GM12878 (cell line): ENCODE measurements at regions not wholly inside any gene's neighbourhood (a gene's known extent, or its start where the extent isn't known, plus 50 kb on each side); places are given as distances from the start of the nearest gene placed in this dataset.

Experiments used
- ATAC-seq: fragments of 200-7000 bp; cut with Tn5 transposase; 3 replicates; pipeline ENCODE4 v1.9.1; 2020; ENCODE audit warnings: mild to moderate bottlenecking, moderate library complexity
- BruUV-seq: library from RNA; stranded (reverse); fragments of 400-500 nt; replicated peaks from 2 replicates; lab custom pipeline; 2021; lab: Mats Ljungman, UMichigan
- CTCF ChIA-PET: fragments of 300-600 bp; sonication (Branson Sonifier 250); formaldehyde crosslinking; extraction: SDS; loops from one replicate; lab custom pipeline; 2021; ENCODE audit warnings: inconsistent platforms; lab: Yijun Ruan, JAX
- POLR2A ChIA-PET: fragments of 350-600 bp; formaldehyde crosslinking; extraction: SDS; loops from one replicate; lab custom pipeline; 2021; ENCODE audit warnings: inconsistent platforms; lab: Charles Lee
- RAD21 ChIA-PET: fragments of 300-600 bp; sonication (Branson Sonifier 250); formaldehyde crosslinking; loops from one replicate; lab custom pipeline; 2023; ENCODE audit warnings: antibody characterized with exemption; ENCODE audit not compliant: unreplicated experiment; lab: Charles Lee
- SMC1A ChIA-PET: fragments of 300-600 bp; sonication (Branson Sonifier 250); formaldehyde crosslinking; loops from one replicate; lab custom pipeline; 2023; ENCODE audit not compliant: unreplicated experiment, uncharacterized antibody; lab: Charles Lee
- DNase-seq: peaks from one replicate; pipeline ENCODE4 v3.0.0-alpha.2; 2011; ENCODE audit warnings: low read depth, low spot score
- FAIRE-seq: peaks from 3 replicates; lab custom pipeline; 2011; peaks lifted over from hg19 to GRCh38; lab: Jason Lieb, UNC
- H2AFZ ChIP-seq: 2 replicates; pipeline ENCODE4 v1.6.0; 2011; ENCODE audit warnings: low read depth, low read length, control low read depth; ENCODE audit not compliant: control insufficient read depth
- H3K27ac ChIP-seq: 2 replicates; pipeline ENCODE4 v1.5.1; 2011; ENCODE audit warnings: control low read depth; ENCODE audit not compliant: control insufficient read depth, insufficient read depth
- H3K27me3 ChIP-seq, 2 experiments: replicated peaks in 1 of 2; 2 replicates each; pipeline versions ENCODE4 v1.6.0 to v1.6.1; 2011; ENCODE audit warnings: low read length in 1 of 2; ENCODE audit not compliant: control insufficient read depth in 2 of 2, insufficient read depth in 2 of 2
- H3K36me3 ChIP-seq, 2 experiments: 2 replicates each; pipeline ENCODE4 v1.5.1; 2011; ENCODE audit warnings: low read length in 1 of 2; ENCODE audit not compliant: control insufficient read depth in 2 of 2, insufficient read depth in 2 of 2
- H3K4me1 ChIP-seq: 2 replicates; pipeline ENCODE4 v1.6.1; 2011; ENCODE audit warnings: mild to moderate bottlenecking, low read length, moderate library complexity, mixed read lengths; ENCODE audit not compliant: control insufficient read depth, insufficient read depth
- H3K4me2 ChIP-seq: 2 replicates; pipeline ENCODE4 v1.6.0; 2011; ENCODE audit warnings: control low read depth; ENCODE audit not compliant: control insufficient read depth, insufficient read depth
- H3K4me3 ChIP-seq: fragments of 200-600 bp; sonication (generic); 2 replicates; pipeline ENCODE4 v1.5.1; 2016
- H3K79me2 ChIP-seq: 2 replicates; pipeline ENCODE4 v1.6.0; 2011; ENCODE audit warnings: low read length; ENCODE audit not compliant: control insufficient read depth, insufficient read depth
- H3K9ac ChIP-seq: 2 replicates; pipeline ENCODE4 v1.8.0; 2011; ENCODE audit warnings: low read length, control low read depth, mixed read lengths; ENCODE audit not compliant: control insufficient read depth, insufficient read depth
- H3K9me3 ChIP-seq: replicated peaks from 3 replicates; pipeline ENCODE4 v1.5.1; 2011; ENCODE audit warnings: mild to moderate bottlenecking, low read length; ENCODE audit not compliant: control insufficient read depth, insufficient read depth
- H4K20me1 ChIP-seq: 2 replicates; pipeline ENCODE4 v1.6.0; 2011; ENCODE audit not compliant: control insufficient read depth, insufficient read depth
- BCL11A ChIP-seq: IDR thresholded peaks from 2 replicates; pipeline ENCODE4 v1.6.1; 2011; ENCODE audit warnings: low read depth, low read length
- BMI1 ChIP-seq: fragments of 450-650 bp; IDR thresholded peaks from 2 replicates; pipeline ENCODE4 v1.6.1; 2016; ENCODE audit warnings: mild to moderate bottlenecking, moderate library complexity, borderline replicate concordance
- CBX5 ChIP-seq: sonication (generic); IDR thresholded peaks from 2 replicates; pipeline ENCODE4 v1.6.1; 2016; ENCODE audit warnings: low read depth, moderate library complexity, mild to moderate bottlenecking, inconsistent platforms
- CREM ChIP-seq: IDR thresholded peaks from 2 replicates; pipeline ENCODE4 v1.6.1; 2014; ENCODE audit warnings: antibody characterized with exemption, low read depth
- EED ChIP-seq: sonication (generic); IDR thresholded peaks from 2 replicates; pipeline ENCODE4 v1.6.1; 2016; ENCODE audit warnings: antibody characterized with exemption, low read depth
- EZH2 ChIP-seq: IDR thresholded peaks from 2 replicates; pipeline ENCODE4 v1.6.1; 2012; ENCODE audit warnings: low read depth, mild to moderate bottlenecking, control low read depth, inconsistent platforms, low read length, borderline replicate concordance; ENCODE audit not compliant: control insufficient read depth
- GABPA ChIP-seq: IDR thresholded peaks from 2 replicates; pipeline ENCODE4 v1.6.1; 2014; ENCODE audit warnings: antibody characterized with exemption, low read depth, mild to moderate bottlenecking, inconsistent platforms
- HCFC1 ChIP-seq: fragments of 150-350 bp; IDR thresholded peaks from 2 replicates; pipeline ENCODE4 v1.6.1; 2014; ENCODE audit warnings: low read length
- RB1 ChIP-seq: fragments of 450-650 bp; formaldehyde crosslinking; IDR thresholded peaks from 2 replicates; pipeline ENCODE4 v1.6.1; 2017; ENCODE audit warnings: mild to moderate bottlenecking, borderline replicate concordance
- RBBP5 ChIP-seq: fragments of 200-600 bp; sonication (generic); conservative IDR thresholded peaks from 2 replicates; pipeline ENCODE4 v1.6.1; 2016
- SIX5 ChIP-seq: IDR thresholded peaks from 2 replicates; pipeline ENCODE4 v1.6.1; 2011; ENCODE audit warnings: mild to moderate bottlenecking, low read depth, low read length, moderate library complexity; ENCODE audit not compliant: severe bottlenecking
- SUPT20H ChIP-seq: IDR thresholded peaks from 2 replicates; pipeline ENCODE4 v1.6.1; 2011; ENCODE audit warnings: low read depth, mild to moderate bottlenecking, low read length, moderate library complexity, borderline replicate concordance; ENCODE audit not compliant: control insufficient read depth
- TCF3 ChIP-seq: IDR thresholded peaks from 2 replicates; pipeline ENCODE4 v1.6.1; 2012; ENCODE audit warnings: low read depth, mild to moderate bottlenecking, low read length, borderline replicate concordance; ENCODE audit not compliant: insufficient read depth
- WRNIP1 ChIP-seq: IDR thresholded peaks from 2 replicates; pipeline ENCODE4 v1.6.1; 2011; ENCODE audit warnings: low read depth, low read length, improper control_type of control experiment, borderline replicate concordance
- ZBED1 ChIP-seq: IDR thresholded peaks from 2 replicates; pipeline ENCODE4 v1.6.1; 2016; ENCODE audit warnings: borderline replicate concordance
- ZNF622 ChIP-seq: fragments of 450-650 bp; IDR thresholded peaks from 2 replicates; pipeline ENCODE4 v1.6.1; 2017; ENCODE audit warnings: mild to moderate bottlenecking, inconsistent platforms
- WGBS: methylation state at CpG from one replicate; pipeline ENCODE4 v1.1.6; 2016; ENCODE audit warnings: low lambda C conversion rate; ENCODE audit not compliant: insufficient replicate concordance, insufficient coverage; ENCODE audit errors: missing lambda C conversion rate; 5-methylcytosine and 5-hydroxymethylcytosine counted together
- in situ Hi-C: fragments of 300-500 bp; cut with MboI; formaldehyde crosslinking; loops from 9 replicates; pipeline ENCODE4 v1.14.3; 2018; ENCODE audit warnings: mixed read lengths
- intact Hi-C: fragments of 100-400 bp; cut with micrococcal nuclease; formaldehyde crosslinking; loops from one replicate; pipeline ENCODE4 v1.14.2; 2022; ENCODE audit not compliant: unreplicated experiment
- TF ChIP-seq, protein P1 (sequence below): fragments of 450-650 bp; IDR thresholded peaks from 2 replicates; pipeline ENCODE4 v1.6.1; 2014; ENCODE audit warnings: mild to moderate bottlenecking
- TF ChIP-seq, protein P2 (sequence below): fragments of 450-650 bp; IDR thresholded peaks from 2 replicates; pipeline ENCODE4 v1.6.1; 2018; ENCODE audit warnings: borderline replicate concordance, mild to moderate bottlenecking; ENCODE audit not compliant: partially characterized antibody
- TF ChIP-seq, protein P3 (sequence below): IDR thresholded peaks from 2 replicates; pipeline ENCODE4 v1.6.1; 2011; ENCODE audit warnings: borderline replicate concordance, low read depth, mild to moderate bottlenecking, moderate library complexity, mixed read lengths, low read length; ENCODE audit not compliant: insufficient read depth; ENCODE audit errors: extremely low read length

DNA sequence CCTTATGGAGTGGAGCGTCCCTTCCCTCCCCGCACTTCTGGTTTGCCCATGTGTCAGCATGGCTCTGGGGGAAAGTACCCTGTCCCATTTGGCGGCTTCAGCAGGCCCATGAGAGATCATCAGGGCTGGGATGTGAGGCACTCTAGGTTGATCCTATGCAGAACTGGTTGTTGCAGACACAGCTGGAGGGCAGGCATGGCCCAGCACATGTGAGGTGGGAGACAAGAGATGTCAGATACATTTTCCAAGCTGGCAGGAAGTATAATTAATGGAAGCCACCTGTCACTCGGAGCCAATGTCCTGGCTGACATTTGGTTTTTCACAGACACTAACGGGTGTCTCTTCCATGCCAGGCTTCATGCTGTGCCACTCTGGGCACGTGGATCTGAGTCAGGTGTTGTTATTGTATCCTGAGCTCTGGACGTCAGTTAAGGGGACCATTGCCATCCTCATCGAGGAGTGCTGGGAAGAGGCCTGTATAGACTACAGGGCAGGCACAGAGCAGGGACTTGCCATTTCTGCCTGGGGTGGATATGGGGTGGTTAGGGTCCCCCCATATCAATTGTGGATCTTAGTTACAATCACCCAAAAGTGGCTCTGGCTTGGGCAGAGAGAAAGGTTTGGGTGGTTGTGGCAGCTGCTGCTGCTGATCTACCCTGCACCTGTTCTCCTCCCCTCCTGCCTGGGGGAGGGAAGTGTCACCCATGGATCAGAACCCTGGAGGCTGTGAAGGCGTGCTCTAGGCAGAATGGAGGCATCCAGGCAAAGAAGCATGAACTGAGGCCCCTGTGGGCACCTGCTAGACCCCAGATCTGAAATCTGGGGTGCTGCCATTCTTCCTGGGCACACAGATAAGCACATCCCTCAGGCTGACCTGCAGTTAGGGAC, 140.7 kb downstream of the FBLN2 start:
- H3K27me3 ChIP-seq = peaks cover 0 to 6% of the 10 kb centered on the region in 2 experiments; a peak in 3 of 4 replicates
- FAIRE-seq (no peak), DNase-seq (no peak), ATAC-seq (no peak)
- SMC1A ChIA-PET = no interaction called here
- no peak overlapping the region for H3K4me3 ChIP-seq
- intact Hi-C loops = no loop called here
- RAD21 ChIA-PET = no interaction called here
- no peak overlapping the region for H2AFZ ChIP-seq
- no peak overlapping the region for H3K9ac ChIP-seq
- POLR2A ChIA-PET = no interaction called here
- BruUV-seq = no TSS peak
- TF ChIP-seq, protein P1, sequence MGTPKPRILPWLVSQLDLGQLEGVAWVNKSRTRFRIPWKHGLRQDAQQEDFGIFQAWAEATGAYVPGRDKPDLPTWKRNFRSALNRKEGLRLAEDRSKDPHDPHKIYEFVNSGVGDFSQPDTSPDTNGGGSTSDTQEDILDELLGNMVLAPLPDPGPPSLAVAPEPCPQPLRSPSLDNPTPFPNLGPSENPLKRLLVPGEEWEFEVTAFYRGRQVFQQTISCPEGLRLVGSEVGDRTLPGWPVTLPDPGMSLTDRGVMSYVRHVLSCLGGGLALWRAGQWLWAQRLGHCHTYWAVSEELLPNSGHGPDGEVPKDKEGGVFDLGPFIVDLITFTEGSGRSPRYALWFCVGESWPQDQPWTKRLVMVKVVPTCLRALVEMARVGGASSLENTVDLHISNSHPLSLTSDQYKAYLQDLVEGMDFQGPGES = no peak
- TF ChIP-seq WRNIP1 = no peak
- TF ChIP-seq CREM = no peak
- TF ChIP-seq BCL11A = no peak
- TF ChIP-seq EED = no peak
- TF ChIP-seq SIX5 = no peak
- no peak for TF ChIP-seq BMI1
- TF ChIP-seq, protein P2, sequence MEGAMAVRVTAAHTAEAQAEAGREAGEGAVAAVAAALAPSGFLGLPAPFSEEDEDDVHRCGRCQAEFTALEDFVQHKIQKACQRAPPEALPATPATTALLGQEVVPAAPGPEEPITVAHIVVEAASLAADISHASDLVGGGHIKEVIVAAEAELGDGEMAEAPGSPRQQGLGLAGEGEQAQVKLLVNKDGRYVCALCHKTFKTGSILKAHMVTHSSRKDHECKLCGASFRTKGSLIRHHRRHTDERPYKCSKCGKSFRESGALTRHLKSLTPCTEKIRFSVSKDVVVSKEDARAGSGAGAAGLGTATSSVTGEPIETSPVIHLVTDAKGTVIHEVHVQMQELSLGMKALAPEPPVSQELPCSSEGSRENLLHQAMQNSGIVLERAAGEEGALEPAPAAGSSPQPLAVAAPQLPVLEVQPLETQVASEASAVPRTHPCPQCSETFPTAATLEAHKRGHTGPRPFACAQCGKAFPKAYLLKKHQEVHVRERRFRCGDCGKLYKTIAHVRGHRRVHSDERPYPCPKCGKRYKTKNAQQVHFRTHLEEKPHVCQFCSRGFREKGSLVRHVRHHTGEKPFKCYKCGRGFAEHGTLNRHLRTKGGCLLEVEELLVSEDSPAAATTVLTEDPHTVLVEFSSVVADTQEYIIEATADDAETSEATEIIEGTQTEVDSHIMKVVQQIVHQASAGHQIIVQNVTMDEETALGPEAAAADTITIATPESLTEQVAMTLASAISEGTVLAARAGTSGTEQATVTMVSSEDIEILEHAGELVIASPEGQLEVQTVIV = no peak
- TF ChIP-seq SUPT20H = no peak
- TF ChIP-seq GABPA = no peak
- no peak for TF ChIP-seq CBX5
- TF ChIP-seq TCF3 = no peak
- no peak for TF ChIP-seq EZH2
- TF ChIP-seq, protein P3, sequence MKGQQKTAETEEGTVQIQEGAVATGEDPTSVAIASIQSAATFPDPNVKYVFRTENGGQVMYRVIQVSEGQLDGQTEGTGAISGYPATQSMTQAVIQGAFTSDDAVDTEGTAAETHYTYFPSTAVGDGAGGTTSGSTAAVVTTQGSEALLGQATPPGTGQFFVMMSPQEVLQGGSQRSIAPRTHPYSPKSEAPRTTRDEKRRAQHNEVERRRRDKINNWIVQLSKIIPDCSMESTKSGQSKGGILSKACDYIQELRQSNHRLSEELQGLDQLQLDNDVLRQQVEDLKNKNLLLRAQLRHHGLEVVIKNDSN = no peak
- TF ChIP-seq ZNF622 = no peak
- TF ChIP-seq HCFC1 = no peak
- no peak for TF ChIP-seq ZBED1
- no peak for TF ChIP-seq RBBP5
- no peak for TF ChIP-seq RB1
- CTCF ChIA-PET = no interaction called here
- in situ Hi-C loops = no loop called here
- no peaks in the 10 kb centered on the region for H3K79me2 ChIP-seq
- H4K20me1 ChIP-seq = no peaks in the 10 kb centered on the region
- no peaks in the 10 kb centered on the region for H3K4me1 ChIP-seq
- no peaks in the 10 kb centered on the region for H3K9me3 ChIP-seq
- 25% methylated on average over 9 of the region's 9 CpGs for WGBS
- no peaks in the 10 kb centered on the region for H3K36me3 ChIP-seq
- no peak overlapping the region for H3K27ac ChIP-seq
- no peak overlapping the region for H3K4me2 ChIP-seq
